Kasumi-1 (cell line): ENCODE measurements at regions not wholly inside any gene's neighbourhood (a gene's known extent, or its start where the extent isn't known, plus 50 kb on each side); places are given as distances from the start of the nearest gene placed in this dataset.

Source experiments
- DNase-seq, 2 experiments: peaks; one replicate each; lab custom pipeline; 2025; lab: John Stamatoyannopoulos, UW

GRCh38 chr9:14466828-14467227 lies 152.9 kb upstream of the NFIB start:
- no peak for DNase-seq

- no peak for DNase-seq
These were observed 152.5 kb upstream of the NFIB start for GRCh38 chr9:14466429-14466818.

GRCh38 chr9:14462950-14463349 lies 149.0 kb upstream of the NFIB start:
- DNase-seq, result no peak

- DNase-seq, result no peak
These were observed 141.3 kb upstream of the NFIB start for GRCh38 chr9:14455243-14455642.

GRCh38 chr9:14453286-14453685 lies 139.3 kb upstream of the NFIB start:
- no peak for DNase-seq

GRCh38 chr9:14452539-14452938 lies 138.6 kb upstream of the NFIB start:
- no peak for DNase-seq

GRCh38 chr9:14451949-14452348 lies 138.0 kb upstream of the NFIB start:
- DNase-seq, result no peak

GRCh38 chr9:14447103-14447502 lies 133.2 kb upstream of the NFIB start:
- DNase-seq, result no peak

GRCh38 chr9:14445946-14446345 lies 132.0 kb upstream of the NFIB start:
- DNase-seq, result no peak

GRCh38 chr9:14442956-14443355 lies 129.0 kb upstream of the NFIB start:
- no peak for DNase-seq

- DNase-seq, result no peak
These were observed 128.2 kb upstream of the NFIB start for GRCh38 chr9:14441976-14442651.

GRCh38 chr9:14441115-14441514 lies 127.2 kb upstream of the NFIB start:
- no peak for DNase-seq

GRCh38 chr9:14440062-14440461 lies 126.1 kb upstream of the NFIB start:
- DNase-seq, result no peak

- DNase-seq, result no peak
These were observed 125.6 kb upstream of the NFIB start for GRCh38 chr9:14439555-14439954.

GRCh38 chr9:14438232-14439021 lies 124.5 kb upstream of the NFIB start:
- no peak for DNase-seq

- no peak for DNase-seq
These were observed 123.7 kb upstream of the NFIB start for GRCh38 chr9:14437354-14438231.

GRCh38 chr9:14435871-14436270 lies 121.9 kb upstream of the NFIB start:
- no peak for DNase-seq

GRCh38 chr9:14434971-14435718 lies 121.2 kb upstream of the NFIB start:
- DNase-seq, result no peak

GRCh38 chr9:14434158-14434504 lies 120.2 kb upstream of the NFIB start:
- DNase-seq, result no peak

GRCh38 chr9:14433351-14434157 lies 119.6 kb upstream of the NFIB start:
- DNase-seq, result peak; percentile 53 to 55

- no peak for DNase-seq
These were observed 118.9 kb upstream of the NFIB start for GRCh38 chr9:14432666-14433350.
